Activated CD4-positive, CD25-positive, alpha-beta regulatory T cell treated with anti-CD3 and anti-CD28 coated beads, Interleukin-2, amount 50 U/mL, for 72 hours (primary cell): ENCODE measurements at regions not wholly inside any gene's neighbourhood (a gene's known extent, or its start where the extent isn't known, plus 50 kb on each side); places are given as distances from the start of the nearest gene placed in this dataset.

ENCODE experiments used
- DNase-seq: peaks from one replicate; pipeline ENCODE4 v3.0.0; 2021

DNA sequence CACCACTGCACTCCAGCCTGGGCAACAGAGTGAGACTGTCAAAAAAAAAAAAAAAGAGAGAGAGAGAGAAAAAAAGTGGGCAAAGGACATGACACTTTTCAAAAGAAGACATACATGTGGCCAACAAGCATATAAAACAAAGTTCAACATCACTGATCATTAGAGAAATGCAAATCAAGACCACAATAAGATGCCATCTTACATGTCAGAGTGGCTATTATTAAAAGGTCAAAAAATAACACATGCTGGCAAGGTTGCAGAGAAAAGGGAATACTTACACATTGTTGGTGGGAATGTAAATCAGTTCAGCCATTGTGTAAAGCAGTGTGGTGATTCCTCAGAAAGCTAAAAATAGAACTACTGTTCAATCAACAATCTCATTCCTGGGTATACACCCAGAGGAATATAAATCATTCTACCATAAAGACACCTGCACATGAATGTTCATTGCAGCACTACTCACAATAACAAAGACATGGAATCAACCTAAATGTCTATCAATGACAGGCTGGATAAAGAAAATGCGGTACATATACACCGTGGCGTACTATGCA lies 94.9 kb upstream of the TRIM2 start:
- no peak for DNase-seq

DNA sequence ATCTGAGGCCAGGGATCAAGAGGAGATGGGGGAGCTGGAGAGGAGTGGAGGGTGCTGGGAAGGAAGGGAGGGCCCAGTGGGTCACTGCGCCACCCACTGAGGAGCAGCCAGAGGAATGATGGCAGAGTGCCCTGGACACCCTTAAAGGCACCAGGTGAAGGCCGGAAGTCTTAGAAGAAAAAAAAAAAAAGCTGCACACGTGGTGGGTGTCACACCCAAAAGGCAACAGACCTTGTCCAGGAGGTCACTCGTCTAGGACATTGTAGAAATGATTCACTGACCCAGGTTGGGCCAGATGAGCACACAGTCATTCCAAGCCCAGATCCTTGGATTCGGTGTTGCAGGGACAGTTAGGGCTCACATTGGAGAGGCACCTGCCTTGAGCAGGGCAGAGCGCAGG lies 93.5 kb upstream of the TRIM2 start:
- DNase-seq, result no peak

DNA sequence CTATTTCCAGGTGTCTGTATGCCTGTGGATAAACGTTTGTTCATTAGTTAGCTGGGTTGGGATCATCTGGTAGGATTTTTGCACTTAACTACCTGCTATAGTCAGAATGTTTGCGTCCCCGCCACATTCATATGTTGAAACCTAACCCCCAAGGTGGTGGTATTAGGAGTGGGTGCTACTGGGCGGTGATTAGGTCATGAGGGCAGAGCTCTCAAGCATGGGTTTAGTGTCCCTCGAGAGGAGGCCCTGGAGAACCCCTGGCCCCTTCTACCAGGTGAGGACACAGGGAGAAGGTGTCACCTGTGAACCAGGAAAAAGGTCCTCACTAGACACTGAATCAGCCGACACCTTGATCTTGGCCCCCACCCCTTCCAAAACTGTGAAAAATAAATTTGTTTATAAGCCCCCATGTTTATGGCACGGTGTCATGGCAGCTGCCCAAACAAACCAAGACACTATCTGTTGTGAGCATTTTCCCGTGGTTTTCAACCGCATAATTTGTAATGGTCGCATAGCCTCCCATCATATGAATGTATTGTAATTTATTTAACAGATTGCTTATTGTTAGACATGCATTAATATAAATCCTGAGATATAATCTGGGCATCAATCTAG lies 92.7 kb upstream of the TRIM2 start:
- no peak for DNase-seq

DNA sequence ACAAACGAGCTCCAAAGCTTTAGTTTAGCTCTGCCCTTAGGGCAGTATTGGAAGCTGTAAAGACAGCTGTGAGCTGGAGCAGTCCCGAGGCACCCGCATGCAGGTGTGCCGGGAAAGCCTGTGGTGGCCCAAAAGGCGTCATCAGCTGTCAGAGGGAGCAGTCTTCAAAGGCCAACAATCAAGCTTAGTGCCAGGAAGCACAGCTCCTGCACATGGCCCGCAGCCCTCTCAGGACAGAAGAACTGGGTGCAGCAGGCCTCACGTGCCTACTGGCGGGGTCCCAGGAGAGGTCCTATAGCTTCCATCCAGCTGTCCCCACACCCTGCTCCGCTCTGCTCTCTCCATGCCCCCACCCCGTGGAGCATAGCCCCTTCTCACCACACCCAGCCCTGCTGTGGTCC lies 92.2 kb upstream of the TRIM2 start:
- DNase-seq, result no peak

DNA sequence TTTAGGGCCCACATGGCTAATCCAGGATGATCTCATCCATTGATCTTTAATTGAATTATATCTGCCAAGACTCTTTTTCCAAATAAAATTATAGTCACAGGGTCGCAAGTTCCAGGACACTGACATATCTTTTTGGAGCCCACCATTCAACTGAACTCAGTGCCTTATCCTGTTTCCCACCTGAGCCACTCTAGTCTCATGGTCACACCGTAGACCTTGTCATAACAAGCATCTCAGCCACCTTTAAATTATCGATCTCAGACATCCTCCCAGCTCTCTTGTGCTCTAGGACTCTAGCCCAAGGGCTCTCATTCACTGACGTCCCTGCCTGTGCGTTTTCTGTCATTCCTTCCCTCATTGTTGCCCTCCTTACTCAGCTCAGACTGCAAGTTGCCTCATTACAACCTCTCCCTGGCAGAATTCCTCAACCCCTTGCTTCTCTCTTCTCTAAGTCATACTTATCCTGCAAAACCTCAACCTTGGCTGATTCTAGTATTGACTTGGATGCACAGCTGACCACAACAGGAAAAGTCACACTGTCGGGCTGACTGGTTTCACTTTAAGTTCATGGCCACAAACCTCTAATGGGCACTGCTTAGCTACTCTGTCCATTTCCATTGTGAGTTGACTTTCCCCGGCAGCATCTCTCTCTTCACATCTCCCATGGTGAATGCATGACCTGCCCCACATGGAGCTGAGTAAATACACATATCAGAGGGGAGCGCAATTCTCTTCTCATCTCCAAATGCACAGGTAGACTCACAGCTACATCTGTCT lies 91.0 kb upstream of the TRIM2 start:
- no peak for DNase-seq

DNA sequence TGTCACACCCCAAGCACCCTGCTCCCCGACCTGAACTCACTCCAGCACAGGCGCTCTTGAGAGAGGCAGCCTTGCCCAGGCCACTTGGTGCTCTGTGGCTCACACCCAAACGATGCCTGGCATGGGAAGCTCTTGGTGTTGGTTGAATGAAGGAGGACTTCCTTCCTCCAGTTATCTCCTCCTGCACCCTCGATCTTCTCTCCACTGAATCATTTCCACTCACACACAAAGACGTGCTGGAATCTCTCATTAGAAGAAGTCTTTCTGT lies 90.5 kb upstream of the TRIM2 start:
- no peak for DNase-seq

DNA sequence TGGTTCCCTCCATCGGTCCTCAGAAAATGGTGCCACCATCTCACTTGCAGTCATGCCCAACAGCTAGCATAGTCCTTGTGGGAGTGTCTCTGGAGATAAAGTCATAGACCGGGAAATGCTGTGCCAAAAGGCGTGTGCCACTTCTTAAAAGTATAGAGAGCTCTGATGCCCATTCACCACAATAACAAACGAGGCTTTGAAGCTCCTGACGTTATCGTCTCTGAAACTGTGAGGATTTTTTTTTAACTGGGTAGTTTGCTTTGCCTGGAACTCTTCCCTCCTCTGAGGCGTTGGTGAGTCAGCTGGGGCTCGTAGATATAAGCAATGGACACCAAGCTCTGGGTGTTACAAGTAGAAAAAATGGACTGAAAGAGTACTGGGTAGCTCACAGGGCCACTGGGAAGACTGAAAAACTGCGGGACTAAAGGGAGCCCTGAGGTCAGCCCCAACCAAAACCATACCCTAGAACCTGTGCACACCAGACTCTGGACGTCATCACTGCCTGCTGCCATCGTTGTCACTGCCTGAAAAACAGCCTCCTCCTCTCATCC lies 89.4 kb upstream of the TRIM2 start:
- peak; percentile 38 for DNase-seq

DNA sequence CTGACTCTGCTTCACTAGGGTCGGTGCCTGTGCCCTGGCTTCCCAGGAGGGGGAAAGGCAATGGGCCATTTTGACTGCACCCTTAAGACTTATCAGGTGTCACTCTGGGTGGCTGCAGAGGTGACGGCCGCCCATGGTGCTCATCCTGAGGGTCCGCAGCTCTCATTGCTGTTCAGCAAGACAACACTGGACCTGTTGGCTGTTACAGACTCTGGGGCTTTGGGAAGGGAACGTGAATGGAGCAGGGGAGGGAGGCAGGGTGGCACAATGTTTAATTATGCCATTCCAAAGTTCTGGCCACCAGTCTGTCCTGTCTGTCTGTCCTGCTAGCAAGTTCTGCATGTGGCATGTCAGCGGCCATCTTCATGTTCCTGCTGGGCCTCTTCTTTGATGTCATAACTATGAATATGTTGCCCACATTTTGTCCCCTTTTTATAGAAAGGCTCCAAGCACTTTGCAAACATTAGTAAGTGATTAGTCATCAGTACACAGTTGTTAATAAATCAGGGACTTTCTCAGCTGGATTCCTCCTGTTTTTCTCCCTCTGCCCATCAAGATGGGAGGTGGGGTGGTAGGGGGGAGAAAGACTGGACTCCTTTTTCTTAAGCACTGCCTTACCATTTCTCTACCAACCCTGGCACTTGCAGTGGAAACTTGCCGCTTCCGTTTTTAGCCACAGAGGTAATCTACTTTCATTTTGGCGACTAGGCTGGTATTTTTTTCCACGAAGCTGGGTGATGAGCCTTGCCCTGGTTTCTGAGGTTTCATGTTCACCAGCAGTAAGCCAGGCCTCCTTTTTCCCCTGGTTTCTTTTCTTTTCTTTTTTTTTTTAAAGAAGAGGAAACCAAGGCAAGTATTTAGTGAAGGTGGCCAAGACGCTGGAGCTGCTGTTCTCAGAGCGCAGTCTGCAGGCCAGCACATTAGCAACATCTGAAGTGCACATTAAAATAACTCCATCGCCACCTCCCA lies 88.6 kb upstream of the TRIM2 start:
- DNase-seq, result peak; percentile 60

DNA sequence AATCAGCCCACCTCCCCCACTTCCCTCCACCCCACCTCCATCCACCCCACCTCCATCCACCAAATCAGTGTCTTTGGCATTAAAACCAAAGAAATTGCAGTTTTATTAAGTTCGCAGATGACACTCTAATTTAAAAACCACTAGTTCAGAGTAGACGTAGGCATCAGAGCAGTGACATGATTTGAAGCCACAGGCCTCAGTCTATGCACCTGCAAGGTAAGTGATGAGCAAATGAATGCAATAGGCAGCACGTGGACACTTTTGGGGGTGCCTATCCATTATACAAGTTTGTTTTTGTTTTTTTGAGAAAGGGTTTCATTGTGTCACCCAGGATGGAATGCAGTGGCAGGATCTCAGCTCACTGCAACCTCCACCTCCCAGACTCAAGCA lies 88.0 kb upstream of the TRIM2 start:
- DNase-seq, result no peak

DNA sequence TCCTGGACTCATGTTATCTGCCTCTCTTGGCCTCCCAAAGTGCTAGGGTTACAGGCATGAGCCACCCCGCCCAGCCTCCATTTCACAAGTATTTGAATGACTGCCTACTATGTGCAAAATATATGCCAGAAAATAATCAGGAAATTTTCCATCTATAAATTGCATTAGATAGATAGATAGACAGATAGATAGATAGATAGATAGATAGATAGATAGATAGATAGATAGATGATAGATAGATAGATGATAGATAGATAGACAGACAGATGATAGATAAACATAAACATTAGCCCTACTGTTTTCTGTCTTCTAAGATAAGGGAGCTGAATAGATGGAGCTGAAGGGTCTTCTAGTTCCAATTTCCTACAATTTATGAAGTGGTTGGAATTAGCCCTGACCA lies 87.4 kb upstream of the TRIM2 start:
- DNase-seq, result no peak

DNA sequence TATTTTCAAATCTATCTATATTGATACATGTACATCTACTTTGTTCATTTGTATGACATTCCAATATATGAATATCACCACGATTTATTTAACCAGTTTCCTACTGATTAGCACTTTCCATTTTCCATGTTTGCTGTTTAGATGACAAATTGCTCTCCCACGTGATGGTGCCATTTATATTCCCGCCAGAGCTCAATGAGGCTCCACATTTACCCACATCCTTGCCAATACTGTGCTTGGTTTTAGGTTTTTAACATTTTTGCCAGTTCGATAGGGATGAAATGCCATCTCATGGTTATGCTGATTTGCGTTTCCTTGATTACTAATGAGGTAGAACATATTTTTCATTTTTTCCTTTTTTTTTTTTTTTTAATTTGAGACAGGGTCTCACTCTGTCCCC lies 86.7 kb upstream of the TRIM2 start:
- no peak for DNase-seq

DNA sequence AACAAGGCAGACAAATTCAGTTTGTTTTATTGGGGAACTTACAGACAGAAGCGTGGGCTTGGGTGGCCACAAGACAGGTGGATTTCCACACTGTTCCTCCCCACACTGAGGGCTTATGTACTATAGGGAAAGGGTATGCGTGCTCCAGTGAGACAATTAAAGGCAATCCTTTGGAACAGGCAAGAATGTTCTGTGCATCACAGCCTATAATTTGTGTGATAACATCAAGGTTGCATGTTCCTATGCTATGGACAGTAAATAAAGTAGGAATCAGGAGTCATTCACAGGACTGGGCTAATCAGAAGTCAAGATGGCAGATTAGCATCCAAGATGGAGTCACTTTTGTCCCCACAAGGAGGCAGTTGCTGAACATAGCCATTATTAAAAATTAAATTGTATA lies 84.6 kb upstream of the TRIM2 start:
- DNase-seq, result no peak

DNA sequence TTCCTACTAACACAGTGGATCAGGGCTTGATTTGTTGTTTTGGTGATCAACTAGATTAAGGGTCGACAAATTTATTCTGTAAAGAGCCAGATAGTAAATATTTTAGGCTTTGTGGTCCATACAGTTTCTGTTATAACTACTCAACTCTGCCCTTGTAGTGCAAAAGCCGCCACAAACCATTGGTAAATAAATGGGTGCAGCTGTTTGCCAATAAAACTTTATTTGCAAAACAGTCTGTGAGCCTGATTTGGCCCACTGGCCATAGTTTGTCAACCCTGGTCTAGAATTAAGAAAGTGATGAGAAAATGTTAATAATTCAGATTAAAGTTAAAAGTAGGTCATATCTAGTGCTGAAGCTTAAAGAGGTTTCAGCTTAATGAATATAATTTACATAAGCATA lies 84.0 kb upstream of the TRIM2 start:
- DNase-seq, result no peak

DNA sequence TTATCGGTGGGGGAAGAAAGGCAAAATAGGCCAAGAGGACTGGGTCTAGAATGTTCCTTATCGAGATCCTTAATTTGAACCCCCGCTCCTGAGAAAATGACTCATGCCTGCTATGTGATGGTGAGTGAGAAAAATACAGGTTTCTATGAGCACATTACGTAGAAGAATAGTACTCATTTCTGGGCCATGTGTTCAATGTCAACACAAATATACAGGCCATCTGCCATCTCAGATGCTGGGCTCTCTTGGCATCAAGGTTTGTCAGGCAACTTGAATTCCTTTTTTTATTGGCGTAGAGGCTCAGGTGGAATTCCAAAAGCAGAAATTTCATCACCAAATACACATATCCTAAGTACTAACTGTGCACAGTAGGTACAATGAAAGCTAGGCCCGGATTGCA lies 81.4 kb upstream of the TRIM2 start:
- DNase-seq, result no peak

DNA sequence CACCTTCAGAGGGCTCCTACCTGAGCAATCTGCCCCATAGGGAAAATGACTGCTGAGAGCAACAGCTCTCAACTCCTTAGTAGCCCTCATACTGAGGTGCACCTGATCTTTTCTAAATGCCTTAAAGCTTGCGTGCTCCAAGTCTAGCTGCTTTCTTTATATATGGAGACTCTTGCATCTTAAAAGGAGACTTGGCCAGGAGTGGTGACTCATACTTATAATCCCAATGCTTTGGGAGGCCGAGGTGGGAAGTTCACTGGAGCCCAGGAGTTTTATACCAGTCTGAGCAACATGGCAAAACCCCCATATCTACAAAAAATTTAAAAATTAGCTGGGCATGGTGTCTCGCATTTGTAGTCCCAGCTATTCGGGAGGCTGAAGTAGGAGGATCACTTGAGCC lies 78.1 kb upstream of the TRIM2 start:
- no peak for DNase-seq

DNA sequence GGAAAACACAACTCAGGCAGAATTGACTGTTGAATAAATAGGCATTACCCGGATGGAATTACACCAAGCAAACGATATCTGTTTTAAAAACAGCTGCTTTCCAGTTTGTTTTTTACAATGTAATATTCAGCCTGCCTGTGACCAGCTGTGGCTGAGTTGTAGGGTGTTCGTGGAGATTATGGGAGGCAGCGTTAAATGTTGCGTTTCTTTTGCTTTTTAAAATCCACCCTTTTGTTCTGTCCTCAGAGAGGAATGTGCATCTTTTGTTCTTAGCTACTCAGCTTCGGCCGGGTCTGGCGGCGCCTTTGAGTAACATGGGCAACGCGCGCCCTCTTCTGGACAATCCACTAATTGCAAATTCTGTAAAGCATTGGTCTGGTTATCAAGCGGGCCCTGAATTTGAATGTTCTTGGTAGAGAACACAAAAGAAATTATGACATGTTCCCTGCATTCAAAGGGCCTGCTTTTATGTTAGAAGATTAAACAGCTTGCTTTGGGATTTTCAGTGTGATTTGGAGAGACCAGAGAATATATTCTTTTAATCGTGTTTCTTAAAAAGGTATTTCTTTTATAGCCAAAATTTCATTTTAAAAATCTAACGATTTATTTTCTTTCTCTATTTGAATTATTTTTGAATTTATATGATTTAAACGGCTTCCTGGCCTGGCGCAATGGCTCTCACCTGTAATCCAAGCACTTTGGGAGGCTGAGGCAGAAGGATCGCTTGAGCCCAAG lies 76.3 kb upstream of the TRIM2 start:
- peak; percentile 83 for DNase-seq

DNA sequence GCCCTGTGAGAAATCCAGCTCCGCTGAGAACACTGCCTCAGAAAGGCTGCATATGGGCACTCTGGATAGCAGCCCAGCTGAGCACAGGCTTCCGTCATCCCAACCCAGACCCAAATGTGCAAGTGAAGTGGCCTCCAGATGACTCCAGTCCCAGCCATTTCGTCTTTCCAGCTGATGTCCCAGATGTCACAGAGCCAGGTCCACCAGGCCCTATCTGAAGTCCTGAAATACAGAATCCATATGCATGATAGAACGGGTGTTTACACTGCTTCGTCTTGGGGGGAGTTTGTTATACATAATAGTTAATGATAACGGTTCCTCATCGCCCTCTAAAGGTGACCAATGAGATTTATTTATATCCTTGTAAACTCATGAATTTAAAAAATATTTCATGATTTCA lies 72.6 kb upstream of the TRIM2 start:
- DNase-seq, result no peak

DNA sequence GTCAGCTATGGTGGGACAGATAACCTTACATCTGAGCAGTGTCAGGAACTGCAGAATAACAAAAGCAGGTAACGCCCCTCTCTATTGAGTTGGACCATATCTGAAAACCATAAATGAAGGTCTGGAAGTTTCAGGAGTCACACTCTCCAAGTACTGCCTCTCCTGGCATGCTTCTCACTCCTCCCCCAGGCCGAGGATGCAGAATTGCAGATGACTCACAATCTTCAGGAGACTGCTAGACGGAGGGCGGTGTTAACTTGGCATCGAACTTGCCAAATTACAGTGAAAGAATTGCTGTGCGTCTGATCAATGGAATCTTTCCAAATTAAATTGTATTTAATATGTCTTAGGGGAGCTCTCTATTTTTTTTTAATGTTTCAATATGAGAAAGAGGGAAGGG lies 67.1 kb upstream of the TRIM2 start:
- DNase-seq, result no peak

DNA sequence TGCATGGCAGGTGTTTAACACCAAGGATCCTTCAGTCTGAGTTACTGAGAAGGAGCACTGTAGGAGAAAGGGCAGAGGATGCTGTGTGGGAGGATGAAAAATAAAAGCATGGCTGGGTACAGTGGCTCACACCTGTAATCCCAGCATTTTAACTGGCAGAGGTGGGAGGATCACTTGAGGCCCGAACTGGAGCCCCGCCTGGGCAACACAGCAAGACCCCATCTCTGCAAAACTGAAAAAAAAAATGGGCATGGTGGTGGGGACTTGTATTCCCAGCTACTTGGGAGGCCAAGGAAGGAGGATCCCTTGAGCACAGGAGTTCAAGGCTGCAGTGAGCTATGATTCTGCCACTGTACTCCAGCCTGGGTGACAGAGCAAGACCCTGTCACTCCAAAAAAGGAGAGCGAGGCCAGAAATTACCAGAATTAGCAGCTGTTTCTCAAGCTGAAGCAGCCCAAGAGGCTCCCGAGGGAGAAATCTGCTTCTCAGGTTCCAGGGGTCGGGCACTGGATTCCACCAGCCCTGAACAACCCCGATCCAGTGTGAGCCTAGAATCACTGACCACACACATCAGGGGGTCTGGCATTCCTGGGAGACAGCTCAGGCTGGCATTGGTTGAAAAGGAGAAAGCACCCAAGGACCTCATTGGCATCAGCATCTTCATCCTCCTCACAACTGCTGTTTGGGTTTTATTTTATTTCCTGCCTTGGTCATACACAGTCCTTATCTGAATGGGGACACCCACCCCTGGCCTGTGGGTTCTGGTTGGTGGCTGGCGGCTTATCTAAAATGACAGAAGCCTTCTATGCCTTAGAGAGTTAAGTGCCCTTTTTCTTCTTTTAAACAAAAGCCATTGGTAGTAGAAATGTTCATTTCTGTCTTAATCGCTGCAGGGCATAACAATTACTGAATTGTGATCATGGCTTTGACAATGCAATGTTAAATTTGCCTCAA lies 66.3 kb upstream of the TRIM2 start:
- DNase-seq, result no peak

DNA sequence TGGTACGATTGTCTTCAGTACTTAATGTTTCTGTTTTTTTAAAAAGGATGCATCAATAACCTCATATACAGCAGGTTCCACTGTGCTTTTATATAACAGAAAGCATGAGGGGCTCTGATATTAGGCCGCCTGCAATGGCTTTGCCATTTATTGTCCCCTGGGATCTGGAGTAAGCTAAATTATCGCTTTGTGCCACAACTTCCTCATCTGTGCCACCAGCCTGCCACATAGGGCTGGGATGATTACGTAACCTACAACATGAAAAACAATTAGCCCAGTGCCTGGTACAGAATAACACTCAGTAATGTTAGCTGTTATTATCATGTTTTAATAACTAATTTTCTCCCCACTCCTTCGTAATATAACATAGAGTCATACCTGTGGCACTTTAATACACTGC lies 65.5 kb upstream of the TRIM2 start:
- no peak for DNase-seq

DNA sequence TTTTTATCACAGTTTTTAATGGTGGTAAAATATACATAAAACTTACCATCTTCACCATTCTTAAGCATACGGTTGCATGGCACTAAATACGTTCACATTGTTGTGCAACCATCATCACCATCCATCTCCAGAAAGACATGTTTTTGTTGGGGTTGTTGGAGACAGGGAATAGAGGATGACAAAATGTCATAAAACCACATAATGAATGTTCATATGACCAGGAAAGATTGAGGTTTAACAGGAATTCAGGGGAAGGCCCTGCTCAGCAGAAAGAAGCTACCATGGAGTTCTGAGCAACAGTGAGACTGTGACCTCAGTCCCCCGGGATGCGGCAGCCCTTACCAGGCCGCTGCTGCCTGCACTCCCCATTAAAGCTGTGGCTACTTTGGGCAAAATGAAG lies 63.9 kb upstream of the TRIM2 start:
- no peak for DNase-seq

DNA sequence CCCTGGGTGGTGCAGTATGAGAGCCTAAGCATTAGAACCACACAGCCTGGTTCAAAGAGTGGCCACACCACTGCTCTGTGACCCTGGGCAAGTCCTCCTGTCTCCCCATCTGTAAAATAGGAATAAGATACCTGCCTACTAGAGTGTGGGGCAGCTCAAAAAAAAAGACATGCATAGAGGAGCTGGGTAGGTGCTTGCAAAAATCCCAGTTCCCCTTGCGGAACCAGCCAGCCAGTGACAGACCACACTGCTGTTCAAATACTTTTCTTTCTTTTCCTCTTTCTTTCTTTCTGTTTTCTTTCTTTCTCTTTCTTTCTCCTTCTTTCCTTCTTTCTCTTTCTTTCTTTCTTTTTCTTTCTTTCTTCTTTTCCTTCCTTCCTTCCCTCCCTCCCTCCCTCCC lies 63.0 kb upstream of the TRIM2 start:
- DNase-seq, result no peak
